ENCODE measurements at regions not wholly inside any gene's neighbourhood (a gene's known extent, or its start where the extent isn't known, plus 50 kb on each side); places are given as distances from the start of the nearest gene placed in this dataset.

GRCh38 chr6:168999392-168999791, 254.3 kb downstream of the THBS2 start:
- intact Hi-C loops (cut with micrococcal nuclease; ENCODE audit: unreplicated experiment), result no loop called here
- Histone ChIP-seq H3K4me3 (ENCODE audit: low read depth, low read length) (no peak overlapping the region), H3K27me3 (replicated peaks; ENCODE audit: control insufficient read depth, insufficient read depth, low read length) (no peaks in the 10 kb centered on the region), H3K4me1 (no peaks in the 10 kb centered on the region), H3K36me3 (ENCODE audit: control insufficient read depth, insufficient read depth, low read length) (no peaks in the 10 kb centered on the region), H3K9me3 (no peaks in the 10 kb centered on the region)
- Mint-ChIP-seq H3K36me3 (ENCODE audit: insufficient read depth, unreplicated experiment) (no peaks in the 10 kb centered on the region), H3K27me3 (ENCODE audit: insufficient read depth, unreplicated experiment) (no peaks in the 10 kb centered on the region), H3K27ac (ENCODE audit: unreplicated experiment) (no peak overlapping the region), H3K4me1 (ENCODE audit: low read depth, unreplicated experiment) (no peaks in the 10 kb centered on the region), H3K9me3 (ENCODE audit: unreplicated experiment) (peaks cover 17% of the 10 kb centered on the region), H3K4me3 (ENCODE audit: unreplicated experiment) (no peak overlapping the region)
- no peak for DNase-seq
- BruUV-seq (replicated peaks), result no TSS peak
- POLR2A ChIA-PET, result no interaction called here
- no peak for TF ChIP-seq CTCF (IDR thresholded peaks at IDR 0.05; ENCODE audit: insufficient read depth in 1 of 2, low read depth in 1 of 2, low read length in 1 of 2, severe bottlenecking in 1 of 2, unreplicated experiment in 1 of 2)
- CTCF ChIA-PET, result no interaction called here

DNA sequence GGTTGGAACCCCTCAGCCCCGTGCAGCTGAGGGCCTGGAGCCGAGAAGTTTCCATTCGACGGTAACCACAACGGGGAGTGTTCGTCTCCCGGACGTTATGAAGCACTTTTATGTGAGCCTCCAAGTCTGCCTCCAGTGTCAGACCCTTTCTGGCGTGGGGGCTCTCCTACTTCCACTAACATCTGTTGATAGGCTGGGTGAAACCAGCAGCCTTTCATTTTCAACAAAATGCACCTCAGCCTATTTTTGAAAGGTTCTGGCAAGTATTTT, 257.4 kb downstream of the THBS2 start:
- Mint-ChIP-seq H3K36me3 (ENCODE audit: insufficient read depth, unreplicated experiment) (no peaks in the 10 kb centered on the region), H3K9me3 (ENCODE audit: unreplicated experiment) (no peaks in the 10 kb centered on the region), H3K4me3 (ENCODE audit: unreplicated experiment) (no peak overlapping the region), H3K27me3 (ENCODE audit: insufficient read depth, unreplicated experiment) (no peaks in the 10 kb centered on the region), H3K27ac (ENCODE audit: unreplicated experiment) (no peak overlapping the region), H3K4me1 (ENCODE audit: low read depth, unreplicated experiment) (no peaks in the 10 kb centered on the region)
- DNase-seq, result no peak
- ChIA-PET CTCF (no interaction called here), POLR2A (no interaction called here)
- Histone ChIP-seq H3K9me3 (no peaks in the 10 kb centered on the region), H3K36me3 (ENCODE audit: control insufficient read depth, insufficient read depth, low read length) (no peaks in the 10 kb centered on the region), H3K27me3 (replicated peaks; ENCODE audit: control insufficient read depth, insufficient read depth, low read length) (no peaks in the 10 kb centered on the region), H3K4me3 (ENCODE audit: low read depth, low read length) (no peak overlapping the region), H3K4me1 (no peaks in the 10 kb centered on the region)
- intact Hi-C loops (cut with micrococcal nuclease; ENCODE audit: unreplicated experiment), result no loop called here
- no peak for TF ChIP-seq CTCF (IDR thresholded peaks at IDR 0.05; ENCODE audit: insufficient read depth in 1 of 2, low read depth in 1 of 2, low read length in 1 of 2, severe bottlenecking in 1 of 2, unreplicated experiment in 1 of 2)
- BruUV-seq (replicated peaks), result no TSS peak

DNA sequence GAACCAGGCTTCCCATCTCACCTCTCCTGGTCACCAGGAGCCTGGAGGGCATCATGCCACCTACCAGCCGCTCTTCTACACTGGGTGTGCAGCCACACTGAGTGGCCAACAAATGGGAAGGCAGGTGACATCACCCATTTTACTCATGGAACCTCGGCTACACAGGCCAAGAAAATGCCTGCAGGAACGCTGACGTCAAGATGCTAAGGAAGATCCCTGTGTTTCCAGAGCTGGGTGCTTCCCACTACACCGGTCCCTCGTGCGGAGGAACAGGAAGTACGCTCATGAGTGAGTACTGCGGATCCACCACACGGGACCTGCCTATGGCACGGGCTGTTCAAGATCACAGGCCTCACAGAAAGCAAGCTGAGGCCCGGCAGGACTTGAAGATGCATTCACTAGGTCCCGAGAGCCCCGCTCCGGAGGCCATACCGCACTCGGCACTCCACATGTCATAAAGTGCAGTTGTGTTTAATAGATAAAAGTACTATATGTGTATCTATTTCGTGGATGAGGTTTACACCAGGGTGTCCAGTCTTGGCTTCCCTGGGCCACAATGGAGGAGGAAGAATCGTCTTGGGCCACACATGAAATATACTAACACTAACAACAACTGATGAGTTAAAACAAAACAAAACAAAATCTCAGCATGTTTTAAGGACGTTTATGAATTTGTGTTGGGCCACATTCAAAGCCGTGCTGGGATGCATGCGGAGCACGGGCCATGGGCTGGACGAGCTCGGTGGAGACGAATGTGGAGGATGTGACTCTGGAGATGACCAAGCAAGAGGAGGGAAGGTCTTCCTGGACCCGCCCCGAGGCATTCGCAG, 257.9 kb downstream of the THBS2 start:
- POLR2A ChIA-PET, result no interaction called here
- intact Hi-C loops (cut with micrococcal nuclease; ENCODE audit: unreplicated experiment), result no loop called here
- Mint-ChIP-seq H3K36me3 (ENCODE audit: insufficient read depth, unreplicated experiment) (no peaks in the 10 kb centered on the region), H3K27ac (ENCODE audit: unreplicated experiment) (no peak overlapping the region), H3K9me3 (ENCODE audit: unreplicated experiment) (no peaks in the 10 kb centered on the region), H3K4me3 (ENCODE audit: unreplicated experiment) (no peak overlapping the region), H3K4me1 (ENCODE audit: low read depth, unreplicated experiment) (no peaks in the 10 kb centered on the region), H3K27me3 (ENCODE audit: insufficient read depth, unreplicated experiment) (no peaks in the 10 kb centered on the region)
- no TSS peak for BruUV-seq (replicated peaks)
- Histone ChIP-seq H3K36me3 (ENCODE audit: control insufficient read depth, insufficient read depth, low read length) (no peaks in the 10 kb centered on the region), H3K9me3 (no peaks in the 10 kb centered on the region), H3K4me3 (ENCODE audit: low read depth, low read length) (no peak overlapping the region), H3K4me1 (no peaks in the 10 kb centered on the region), H3K27me3 (replicated peaks; ENCODE audit: control insufficient read depth, insufficient read depth, low read length) (no peaks in the 10 kb centered on the region)
- no peak for DNase-seq
- no peak for TF ChIP-seq CTCF (IDR thresholded peaks at IDR 0.05; ENCODE audit: insufficient read depth in 1 of 2, low read depth in 1 of 2, low read length in 1 of 2, severe bottlenecking in 1 of 2, unreplicated experiment in 1 of 2)
- CTCF ChIA-PET, result no interaction called here
